ENCODE measurements at regions not wholly inside any gene's neighbourhood (a gene's known extent, or its start where the extent isn't known, plus 50 kb on each side); places are given as distances from the start of the nearest gene placed in this dataset.

DNA sequence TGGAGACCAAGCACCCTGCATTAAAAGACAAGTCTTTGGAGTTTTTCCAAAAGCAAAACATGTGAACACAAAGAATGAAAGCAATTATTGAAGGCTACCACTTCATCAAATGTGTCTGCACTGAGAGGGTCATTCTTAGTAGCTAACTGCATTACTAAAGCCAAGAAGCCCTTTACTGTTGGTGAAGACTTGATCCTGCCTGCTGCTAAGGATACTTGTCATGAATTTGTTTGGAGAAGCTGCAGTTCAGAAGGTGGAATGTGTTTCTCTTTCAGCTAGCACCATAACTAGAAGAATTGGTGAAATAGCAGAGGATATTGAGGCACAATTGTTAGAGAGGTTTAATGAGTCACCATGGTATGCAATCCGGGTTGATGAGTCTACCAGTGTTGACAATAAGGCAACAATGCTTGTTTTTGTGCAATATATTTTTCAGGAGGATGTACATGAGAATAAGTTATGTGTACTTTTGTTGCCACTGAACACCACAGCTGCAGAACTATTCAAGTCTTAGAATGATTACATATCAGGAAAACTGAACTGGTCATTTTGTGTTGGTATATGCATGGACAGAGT, 457.3 kb upstream of the ISX start:
- Histone ChIP-seq H3K4me3 (no peak overlapping the region), H3K4me1 (no peaks in the 10 kb centered on the region), H3K27ac (no peak overlapping the region), H3K9me3 (peaks cover 0 to 14% (median 0%) of the 10 kb centered on the region in 8 donors), H3K27me3 (replicated peaks in 1 of 7) (peaks cover 0 to under 1% (median 0%) of the 10 kb centered on the region in 7 donors), H3K36me3 (no peaks in the 10 kb centered on the region)
- WGBS, 5 donors: 56 to 77% (median 70%) methylated on average over 1 of the region's 1 CpG
- DNase-seq: no peak
- intact Hi-C loops (cut with DNase I; ENCODE audit: low total_unique reads): no loop called here
- TF ChIP-seq POLR2A (IDR thresholded peaks at IDR 0.05) (no peak), POLR2AphosphoS5 (IDR thresholded peaks at IDR 0.05) (no peak)
- TF ChIP-seq, protein P1, sequence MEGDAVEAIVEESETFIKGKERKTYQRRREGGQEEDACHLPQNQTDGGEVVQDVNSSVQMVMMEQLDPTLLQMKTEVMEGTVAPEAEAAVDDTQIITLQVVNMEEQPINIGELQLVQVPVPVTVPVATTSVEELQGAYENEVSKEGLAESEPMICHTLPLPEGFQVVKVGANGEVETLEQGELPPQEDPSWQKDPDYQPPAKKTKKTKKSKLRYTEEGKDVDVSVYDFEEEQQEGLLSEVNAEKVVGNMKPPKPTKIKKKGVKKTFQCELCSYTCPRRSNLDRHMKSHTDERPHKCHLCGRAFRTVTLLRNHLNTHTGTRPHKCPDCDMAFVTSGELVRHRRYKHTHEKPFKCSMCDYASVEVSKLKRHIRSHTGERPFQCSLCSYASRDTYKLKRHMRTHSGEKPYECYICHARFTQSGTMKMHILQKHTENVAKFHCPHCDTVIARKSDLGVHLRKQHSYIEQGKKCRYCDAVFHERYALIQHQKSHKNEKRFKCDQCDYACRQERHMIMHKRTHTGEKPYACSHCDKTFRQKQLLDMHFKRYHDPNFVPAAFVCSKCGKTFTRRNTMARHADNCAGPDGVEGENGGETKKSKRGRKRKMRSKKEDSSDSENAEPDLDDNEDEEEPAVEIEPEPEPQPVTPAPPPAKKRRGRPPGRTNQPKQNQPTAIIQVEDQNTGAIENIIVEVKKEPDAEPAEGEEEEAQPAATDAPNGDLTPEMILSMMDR (IDR thresholded peaks at IDR 0.05 in 8 of 11, conservative IDR thresholded peaks at IDR 0.05 in 3 of 11): no peak

DNA sequence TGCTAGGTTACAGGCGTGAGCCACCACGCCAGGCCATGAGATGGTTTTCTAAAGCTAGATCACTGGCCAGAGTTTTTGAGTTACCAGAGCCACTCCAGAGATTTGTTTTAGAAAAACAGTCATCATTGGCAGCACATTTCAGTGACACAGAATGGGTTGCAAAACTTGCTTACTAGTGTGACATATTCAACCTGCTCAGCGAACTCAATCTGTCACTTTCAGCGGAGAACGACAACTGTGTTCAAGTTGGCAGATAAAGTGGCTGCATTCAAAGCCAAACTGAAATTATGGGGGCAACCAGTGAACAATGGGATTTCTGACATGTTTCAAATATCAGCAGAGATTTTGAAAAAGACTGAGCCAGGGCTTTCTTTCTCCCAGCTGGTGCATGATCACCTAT, 456.3 kb upstream of the ISX start:
- Histone ChIP-seq H3K27me3 (replicated peaks in 1 of 7) (no peaks in the 10 kb centered on the region), H3K9me3 (peaks cover 0 to 14% (median 0%) of the 10 kb centered on the region in 8 donors), H3K27ac (no peak overlapping the region), H3K4me1 (no peaks in the 10 kb centered on the region), H3K4me3 (no peak overlapping the region), H3K36me3 (no peaks in the 10 kb centered on the region)
- 87 to 92% (median 91%) methylated on average over 5 of the region's 5 CpGs for WGBS, 5 donors
- TF ChIP-seq, protein P1 (IDR thresholded peaks at IDR 0.05 in 8 of 11, conservative IDR thresholded peaks at IDR 0.05 in 3 of 11): no peak
- no peak for TF ChIP-seq POLR2AphosphoS5 (IDR thresholded peaks at IDR 0.05)
- TF ChIP-seq POLR2A (IDR thresholded peaks at IDR 0.05): no peak
- no peak for DNase-seq
- intact Hi-C loops (cut with DNase I; ENCODE audit: low total_unique reads): no loop called here

DNA sequence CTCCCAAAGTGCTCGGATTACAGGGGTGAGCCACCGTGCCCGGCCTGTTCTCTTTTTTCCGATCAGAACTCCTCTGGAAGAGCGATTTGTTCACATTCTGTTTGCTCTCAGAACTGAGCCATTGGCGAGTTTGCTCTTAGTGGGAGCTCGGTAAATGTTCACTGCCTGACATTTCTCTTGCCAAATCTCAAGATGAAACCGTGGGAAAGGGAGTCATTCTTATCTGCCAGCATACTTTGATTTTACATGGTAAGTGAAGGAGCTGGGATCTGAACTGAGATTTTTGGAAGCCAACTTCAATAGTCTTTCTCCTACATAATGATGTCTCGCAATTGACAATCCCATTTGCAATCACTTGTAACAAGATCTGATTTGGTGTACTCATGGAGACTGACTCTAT, 445.8 kb upstream of the ISX start:
- no peak for TF ChIP-seq POLR2AphosphoS5 (IDR thresholded peaks at IDR 0.05)
- TF ChIP-seq, protein P1 (IDR thresholded peaks at IDR 0.05 in 8 of 11, conservative IDR thresholded peaks at IDR 0.05 in 3 of 11): no peak
- TF ChIP-seq POLR2A (IDR thresholded peaks at IDR 0.05): no peak
- Histone ChIP-seq H3K4me3 (no peak overlapping the region), H3K27ac (no peak overlapping the region), H3K4me1 (no peaks in the 10 kb centered on the region), H3K27me3 (replicated peaks in 1 of 7) (no peaks in the 10 kb centered on the region), H3K9me3 (no peaks in the 10 kb centered on the region), H3K36me3 (no peaks in the 10 kb centered on the region)
- intact Hi-C loops (cut with DNase I; ENCODE audit: low total_unique reads): no loop called here
- 71 to 89% (median 84%) methylated on average over 9 of the region's 9 CpGs for WGBS, 5 donors
- DNase-seq: no peak

DNA sequence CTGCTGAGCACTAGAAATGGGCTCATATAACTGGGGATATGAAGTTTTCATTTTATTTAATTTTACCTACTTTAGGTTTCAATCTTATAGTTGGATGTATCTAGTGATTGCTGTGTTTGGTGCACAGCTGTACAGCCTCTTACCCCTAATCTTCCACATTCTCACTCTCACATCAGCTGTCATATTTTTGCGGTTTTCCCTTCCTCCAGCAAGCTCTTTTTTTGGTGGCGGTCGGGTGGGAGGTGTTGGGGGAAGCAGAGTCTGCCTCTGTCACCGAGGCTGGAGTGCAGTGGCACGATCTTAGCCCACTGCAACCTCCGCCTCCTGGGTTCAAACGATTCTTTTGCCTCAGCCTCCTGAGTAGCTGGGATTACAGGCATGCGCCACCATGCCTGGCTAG, 445.1 kb upstream of the ISX start:
- WGBS, 5 donors: 73 to 82% (median 81%) methylated on average over 8 of the region's 8 CpGs
- Histone ChIP-seq H3K4me1 (no peaks in the 10 kb centered on the region), H3K4me3 (no peak overlapping the region), H3K27ac (no peak overlapping the region), H3K9me3 (peaks cover 0 to under 1% (median 0%) of the 10 kb centered on the region in 8 donors), H3K36me3 (no peaks in the 10 kb centered on the region), H3K27me3 (replicated peaks in 1 of 7) (no peaks in the 10 kb centered on the region)
- no peak for DNase-seq
- TF ChIP-seq, protein P1 (IDR thresholded peaks at IDR 0.05 in 8 of 11, conservative IDR thresholded peaks at IDR 0.05 in 3 of 11): no peak
- no peak for TF ChIP-seq POLR2A (IDR thresholded peaks at IDR 0.05)
- TF ChIP-seq POLR2AphosphoS5 (IDR thresholded peaks at IDR 0.05): no peak
- intact Hi-C loops (cut with DNase I; ENCODE audit: low total_unique reads): no loop called here

Measured in spleen (tissue), 11 donors.